Amniotic epithelial cell (primary cell): ENCODE measurements at regions not wholly inside any gene's neighbourhood (a gene's known extent, or its start where the extent isn't known, plus 50 kb on each side); places are given as distances from the start of the nearest gene placed in this dataset.

ENCODE experiments used
- DNase-seq: peaks from one replicate; pipeline ENCODE4 v3.0.0-alpha.2; 2010; ENCODE audit warnings: low read depth

DNA sequence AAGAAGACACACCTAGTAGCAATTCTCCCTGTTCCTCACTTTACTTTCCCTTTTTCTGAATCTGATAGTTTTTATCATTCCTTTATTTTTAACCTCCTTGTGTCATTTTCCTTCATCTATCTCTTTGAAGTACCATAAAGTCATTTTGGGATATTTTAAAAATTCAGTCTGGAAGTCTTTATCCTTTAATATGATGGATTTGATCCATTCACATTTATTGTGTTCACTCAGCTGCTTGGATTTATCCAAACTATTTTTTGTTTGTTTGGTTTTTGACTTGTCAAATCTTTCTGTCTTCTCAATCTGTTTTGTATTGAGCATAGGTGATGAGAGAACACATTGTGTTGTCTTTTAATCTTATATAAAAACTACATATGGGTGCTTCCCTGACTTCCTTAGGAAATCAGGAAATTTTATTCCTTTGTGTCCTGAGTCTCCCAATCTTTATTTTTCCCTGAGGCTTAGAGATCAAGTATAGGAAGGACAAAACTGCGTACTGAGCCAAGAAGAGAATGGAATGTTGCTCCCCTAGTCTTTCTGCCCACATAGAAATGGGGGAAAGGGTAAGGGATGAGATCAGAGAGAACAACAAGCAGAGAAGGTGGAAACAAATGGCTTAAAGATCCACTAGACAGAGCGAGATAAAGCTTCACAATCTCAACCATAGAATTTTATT lies 132.7 kb upstream of the HABP2 start:
- no peak for DNase-seq

DNA sequence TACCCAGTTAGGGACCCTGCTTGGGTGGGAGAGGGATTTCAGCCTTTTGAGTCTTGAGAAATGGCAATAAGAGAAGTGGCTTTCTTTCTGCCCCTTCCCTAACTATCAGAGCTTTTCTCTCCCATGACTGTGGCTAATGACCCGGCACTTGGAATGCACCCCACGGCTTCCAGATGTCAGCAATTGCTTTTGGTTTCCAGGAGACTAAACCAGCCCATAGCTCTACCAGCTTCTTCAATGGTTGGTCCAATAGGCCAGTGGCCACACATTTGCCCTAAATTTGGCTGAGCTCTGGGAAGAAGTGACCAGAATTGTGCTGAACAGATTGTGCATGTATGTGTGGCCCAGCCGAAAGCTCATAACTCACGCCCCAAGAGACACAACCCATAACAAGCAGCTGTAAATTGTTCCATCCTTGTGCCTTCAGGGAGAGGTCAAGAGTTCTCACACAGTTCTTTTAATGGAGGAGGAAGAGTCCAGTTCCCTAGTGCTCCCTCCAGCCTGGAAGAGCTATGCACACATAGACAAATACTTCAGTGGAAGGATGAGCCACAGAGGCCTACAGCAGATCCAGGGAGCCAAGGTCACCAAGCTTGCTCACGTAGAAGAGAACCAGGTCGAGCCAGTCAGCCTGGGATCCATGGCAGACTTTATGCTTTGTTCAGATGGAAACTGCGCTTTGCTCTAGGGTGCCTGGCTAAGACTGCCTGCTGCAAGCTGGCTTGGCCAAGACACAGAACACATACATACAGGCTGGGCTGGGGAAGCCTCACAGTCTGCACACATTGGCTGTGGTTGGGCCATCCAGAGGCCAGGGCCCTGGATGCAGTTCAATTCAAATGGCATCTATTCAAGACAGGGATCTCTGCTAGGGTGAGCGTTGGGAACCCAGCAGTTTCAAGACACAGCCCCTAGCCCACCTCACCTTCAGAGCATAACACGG lies 131.8 kb upstream of the HABP2 start:
- DNase-seq: no peak

DNA sequence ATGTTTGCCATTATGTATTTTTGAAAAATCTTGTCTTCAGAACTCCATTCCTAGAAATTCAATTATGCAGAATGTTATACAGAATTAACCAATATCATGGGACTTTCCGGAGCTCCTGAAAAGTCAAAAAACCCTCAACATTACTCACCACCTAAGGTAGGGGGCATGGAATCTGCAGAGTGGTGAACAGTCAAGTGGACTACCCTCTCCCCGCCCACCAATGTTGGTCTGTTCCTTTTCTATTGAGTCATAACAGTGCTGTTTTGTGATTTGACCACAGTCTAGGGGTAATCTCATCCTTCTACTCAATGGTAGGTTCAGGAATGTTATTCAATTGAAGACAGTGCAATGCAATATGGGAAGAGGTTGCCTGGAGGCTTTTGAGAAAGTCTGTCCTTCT lies 130.5 kb upstream of the HABP2 start:
- no peak for DNase-seq

DNA sequence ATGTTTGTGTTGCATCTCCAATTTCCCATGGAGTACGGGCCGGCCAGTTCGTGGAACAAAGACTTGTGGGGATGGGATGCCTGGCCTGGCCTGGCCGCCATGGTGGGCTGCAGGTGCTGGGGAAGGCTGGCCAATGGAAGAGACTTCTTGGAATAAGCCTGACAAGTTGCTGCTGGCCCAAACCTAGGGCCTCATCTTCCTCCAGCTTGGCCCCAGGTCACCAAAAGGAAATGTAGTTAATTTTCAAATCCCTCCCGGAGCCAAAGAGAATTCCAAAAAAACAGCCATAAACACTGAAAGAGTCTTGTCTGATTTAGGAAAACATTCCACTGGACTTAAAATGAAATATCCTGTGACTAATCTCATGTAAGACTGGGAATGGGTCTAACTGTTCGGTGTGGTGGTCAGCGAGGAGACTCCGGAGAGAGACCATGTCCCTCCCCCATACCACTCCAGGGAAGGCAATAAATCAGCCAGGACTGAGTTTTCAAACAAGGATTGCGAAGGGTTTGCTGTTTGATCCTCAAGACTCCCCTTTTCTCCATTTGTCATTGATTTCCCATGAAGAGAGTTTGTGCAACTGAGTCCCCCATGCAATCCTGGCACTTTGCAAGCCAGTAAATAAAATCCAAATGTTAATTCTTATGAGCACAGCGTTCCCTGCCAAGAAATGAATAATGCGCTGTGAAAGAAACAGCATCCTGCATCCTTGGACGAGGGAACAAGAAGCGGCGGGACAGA lies 128.7 kb upstream of the HABP2 start:
- no peak for DNase-seq

DNA sequence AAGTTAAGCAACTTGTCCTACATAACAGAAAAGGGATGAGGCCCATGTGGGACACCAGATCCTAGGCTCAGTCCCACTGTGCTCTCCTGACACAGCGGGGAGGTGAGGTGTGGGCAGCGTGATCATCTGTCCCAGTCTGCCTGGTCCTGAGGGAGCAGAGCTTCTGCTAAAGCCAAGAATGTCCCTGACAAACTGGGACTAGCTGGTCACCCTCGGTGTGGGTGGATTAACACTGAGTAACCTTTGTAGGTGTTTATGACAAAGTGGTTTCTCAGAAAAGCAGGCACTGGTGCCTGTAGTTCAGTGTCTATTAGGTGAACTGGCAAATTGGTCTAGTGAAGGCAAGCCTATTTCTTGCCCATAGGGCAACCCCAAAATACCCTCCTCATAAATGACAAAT lies 127.8 kb upstream of the HABP2 start:
- DNase-seq: no peak

DNA sequence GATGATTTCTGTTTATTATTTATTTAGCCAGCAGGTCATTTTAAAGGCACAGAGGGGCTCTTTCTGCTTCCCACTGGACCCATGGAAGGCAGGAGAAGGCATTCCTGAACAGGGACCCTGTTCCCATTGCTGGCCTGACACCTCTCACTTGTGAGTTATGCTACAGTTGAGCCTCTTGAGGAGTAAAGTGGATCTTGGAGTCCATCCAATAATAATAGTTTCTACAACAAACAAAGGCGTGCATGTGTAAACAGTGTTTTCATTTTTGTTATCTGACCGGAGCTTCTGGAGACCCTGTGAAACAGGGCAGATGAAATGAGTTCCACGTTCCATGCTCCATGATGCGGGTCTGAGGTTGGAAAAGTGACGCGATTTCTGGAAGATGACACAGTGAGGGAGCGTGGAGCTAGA lies 127.3 kb upstream of the HABP2 start:
- no peak for DNase-seq

DNA sequence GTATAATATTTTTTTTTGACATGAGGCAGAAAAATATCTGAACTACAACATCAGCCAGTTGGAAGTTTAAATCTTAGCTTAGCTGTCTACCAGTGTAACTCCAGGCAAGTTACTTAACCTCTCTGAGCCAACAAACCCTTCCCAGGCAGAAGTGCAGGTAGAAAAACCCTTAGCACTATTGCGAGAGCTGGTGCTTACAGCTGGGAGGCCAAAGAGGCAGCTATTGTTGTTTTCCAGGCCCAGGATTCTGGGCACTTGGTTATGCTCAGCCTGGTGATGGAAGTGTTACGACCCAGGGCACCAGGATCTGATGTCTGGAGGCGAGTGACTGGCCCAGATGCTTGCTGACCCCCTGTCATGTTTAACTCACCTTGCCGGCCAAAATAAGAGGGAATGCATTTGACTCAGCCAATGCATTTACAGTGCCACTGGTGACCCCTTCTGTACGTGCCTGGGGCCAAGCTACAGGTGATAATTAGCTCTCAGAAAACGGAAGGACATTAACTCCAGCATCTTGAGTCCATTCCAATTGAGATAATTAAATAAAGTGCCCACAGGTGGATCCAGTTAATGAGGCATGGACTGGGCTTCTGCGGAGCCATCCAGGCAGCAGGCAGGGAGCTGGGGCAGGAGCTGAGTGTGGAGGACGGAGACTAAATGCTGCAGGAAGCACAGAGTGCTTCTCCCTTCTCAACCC lies 126.5 kb upstream of the HABP2 start:
- no peak for DNase-seq

DNA sequence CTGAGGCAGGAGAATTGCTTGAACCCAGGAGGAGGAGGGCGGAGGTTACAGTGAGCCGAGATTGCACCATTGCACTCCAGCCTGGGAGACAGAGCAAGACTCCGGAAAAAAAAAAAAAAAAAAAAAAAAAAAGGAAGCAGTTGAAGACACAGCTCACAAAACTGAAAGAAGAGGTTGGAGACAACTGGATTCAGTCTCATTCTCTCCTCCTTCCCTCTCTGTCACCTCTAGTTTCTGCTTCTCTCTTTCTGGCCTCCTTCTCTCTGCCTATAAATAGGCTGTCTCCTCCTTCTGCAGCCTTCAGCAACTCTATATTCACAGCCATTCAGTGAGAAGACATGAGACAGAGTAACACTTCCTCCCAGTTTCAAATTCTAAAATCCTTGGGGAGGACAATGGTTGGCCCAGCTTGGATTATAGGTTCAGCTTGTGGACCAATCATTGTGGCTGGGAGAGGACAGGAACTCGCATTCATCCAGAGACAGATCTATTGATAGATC lies 125.6 kb upstream of the HABP2 start:
- DNase-seq: no peak

DNA sequence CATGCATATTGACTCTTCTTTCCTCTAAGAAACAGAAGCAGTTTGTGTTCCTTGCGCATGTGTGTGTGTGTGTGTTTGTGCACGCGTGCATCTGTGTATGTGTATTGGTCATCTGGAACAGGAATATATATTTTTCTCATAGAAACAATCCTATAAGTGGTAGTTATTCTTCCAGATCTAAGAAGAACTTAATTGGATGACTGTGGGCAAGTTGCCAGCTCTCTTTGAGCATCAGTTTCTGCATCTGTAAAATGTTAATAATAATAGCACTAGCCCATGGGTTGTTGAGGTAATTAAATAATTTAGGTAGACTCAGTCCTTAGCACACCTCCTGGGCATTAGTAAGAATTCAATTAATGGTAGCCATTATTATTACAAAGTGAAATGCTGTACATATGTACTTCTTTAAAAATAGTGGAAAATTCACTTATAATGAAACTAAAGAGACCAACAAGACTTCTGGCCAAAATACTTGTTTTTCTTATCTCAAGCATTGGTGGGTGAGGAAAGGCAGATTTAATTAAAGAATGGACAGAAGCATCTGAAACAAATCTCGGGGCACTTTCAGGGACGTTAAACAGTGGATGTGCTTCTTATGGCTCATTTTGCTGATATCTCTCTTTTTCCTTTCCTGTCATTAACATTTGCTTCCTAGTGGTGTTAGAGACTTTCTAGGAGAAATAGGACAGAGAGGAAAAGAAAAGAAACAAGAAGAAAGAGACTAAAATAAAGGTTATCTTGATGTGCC lies 124.9 kb upstream of the HABP2 start:
- no peak for DNase-seq

DNA sequence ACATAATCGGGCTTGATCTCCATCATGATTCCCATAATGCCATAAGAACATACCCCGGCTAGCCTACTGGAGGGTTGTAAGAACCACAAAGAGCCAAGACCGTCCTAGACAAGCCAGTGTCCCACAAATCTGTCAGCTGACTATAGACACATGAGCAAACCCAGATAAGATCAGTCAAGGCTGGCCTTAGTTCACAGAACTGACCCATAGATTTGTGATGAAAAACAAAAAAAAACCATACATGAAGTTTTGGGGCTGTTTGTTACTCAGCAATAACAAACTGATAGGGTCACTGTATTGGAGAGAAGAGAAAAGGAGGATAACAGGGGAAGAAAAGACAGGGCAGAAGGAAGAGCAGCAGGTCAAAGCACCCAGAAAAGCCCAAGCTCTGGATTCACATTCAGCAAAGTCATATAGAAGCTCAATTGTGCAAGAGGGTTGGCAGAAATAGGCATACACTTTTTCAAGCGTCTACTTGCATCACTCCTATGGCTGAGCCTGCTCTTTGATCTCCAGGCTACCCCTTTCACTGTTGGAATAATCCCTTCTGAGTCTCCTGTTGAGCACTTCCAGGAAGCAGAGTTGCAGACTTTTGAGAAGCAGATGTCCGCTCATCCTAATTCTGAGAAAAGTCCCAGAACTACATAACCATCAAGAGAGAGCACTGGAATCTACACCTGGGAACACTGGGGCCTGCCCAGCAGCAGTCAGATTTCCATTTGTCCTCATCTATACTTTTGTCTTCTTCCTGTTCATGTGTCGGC lies 122.0 kb upstream of the HABP2 start:
- no peak for DNase-seq

DNA sequence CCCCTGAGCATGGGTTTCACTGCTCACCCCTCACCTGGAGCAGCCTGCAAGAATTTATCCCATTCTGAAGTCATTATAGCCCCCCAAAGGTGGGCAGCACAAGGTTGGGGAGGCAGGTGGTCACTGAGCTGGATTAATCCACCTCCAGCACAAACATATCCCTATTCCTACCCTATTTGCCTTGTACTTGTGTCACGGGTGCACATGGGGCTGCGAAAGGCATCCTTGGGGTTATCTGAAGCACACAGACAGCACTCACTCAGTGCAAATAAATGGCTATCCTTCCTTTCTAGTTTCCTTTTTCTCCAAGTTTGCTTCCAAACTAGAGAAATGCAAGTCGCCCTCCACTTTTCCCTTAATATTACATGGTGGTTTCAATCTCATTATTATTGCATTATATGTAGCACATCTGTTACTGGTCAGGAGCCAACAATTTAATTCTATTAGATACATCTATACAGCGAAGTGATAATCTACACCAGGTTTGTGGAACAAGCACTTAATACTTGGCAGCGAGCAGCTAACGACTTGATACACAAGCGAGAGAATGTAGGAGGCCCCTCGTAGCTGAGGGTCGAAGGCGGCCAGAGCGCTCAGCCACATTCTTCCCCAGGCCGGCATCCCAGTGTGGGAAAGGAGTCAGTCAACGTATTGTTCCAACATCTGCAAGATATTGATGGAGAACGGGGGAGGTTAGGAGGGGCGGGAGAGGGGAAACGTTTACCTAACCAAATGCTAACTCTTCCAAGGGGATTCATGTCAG lies 121.3 kb upstream of the HABP2 start:
- DNase-seq: no peak

DNA sequence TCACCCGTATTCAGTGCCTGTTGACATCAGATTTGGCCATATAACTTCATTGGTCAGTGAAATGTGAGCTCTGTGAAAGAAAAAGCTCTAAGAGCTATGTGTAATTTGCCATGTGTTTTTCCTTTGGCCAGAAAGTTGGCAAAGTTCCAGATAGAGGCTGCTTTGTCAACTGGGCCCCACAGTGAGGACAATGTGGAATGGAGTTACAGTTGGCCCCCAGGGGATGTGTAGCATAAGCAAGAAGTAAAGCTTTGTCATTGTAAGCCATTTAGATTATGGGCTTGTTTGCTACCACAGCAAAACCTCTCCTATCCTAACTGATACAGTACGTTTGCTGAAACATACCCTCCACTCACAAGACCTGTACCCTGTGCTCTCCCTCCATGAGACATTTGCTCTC lies 119.1 kb upstream of the HABP2 start:
- no peak for DNase-seq

DNA sequence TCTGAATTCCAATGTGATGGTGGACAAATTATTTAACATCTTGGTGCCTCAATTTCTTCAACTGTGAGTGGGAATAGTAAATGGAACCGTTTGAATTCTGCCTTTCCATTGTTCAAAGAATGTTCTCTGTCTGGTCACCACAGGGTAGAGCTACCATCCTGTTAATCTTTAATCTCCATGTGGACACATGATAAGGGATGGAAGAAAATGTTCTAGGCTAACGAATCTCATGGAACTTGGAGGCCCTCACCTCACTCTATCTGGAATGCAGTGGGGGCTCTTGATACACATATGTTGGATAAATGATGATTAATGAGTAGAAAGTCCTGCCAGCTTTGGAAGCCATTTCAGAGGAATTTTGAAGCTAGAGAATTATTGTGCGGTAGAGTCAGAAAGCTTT lies 118.5 kb upstream of the HABP2 start:
- DNase-seq: no peak

DNA sequence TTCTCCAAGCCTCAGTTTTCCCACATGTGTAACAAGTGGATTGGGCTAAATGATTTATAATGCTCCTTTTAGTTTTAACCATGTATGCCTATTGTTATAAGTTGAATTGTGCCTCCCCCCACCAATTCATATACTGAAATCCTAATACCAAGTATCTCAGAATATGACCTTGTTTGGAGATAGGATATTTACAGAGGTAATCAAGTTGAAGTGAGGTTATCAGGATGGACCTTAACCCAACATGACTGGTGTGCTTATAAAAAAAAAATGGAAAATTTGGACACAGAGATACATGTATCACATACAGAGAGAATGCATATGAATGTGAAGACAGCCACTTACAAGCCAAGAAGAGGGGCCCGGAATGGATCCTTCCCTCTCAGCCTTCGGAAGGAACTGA lies 117.9 kb upstream of the HABP2 start:
- DNase-seq: no peak

DNA sequence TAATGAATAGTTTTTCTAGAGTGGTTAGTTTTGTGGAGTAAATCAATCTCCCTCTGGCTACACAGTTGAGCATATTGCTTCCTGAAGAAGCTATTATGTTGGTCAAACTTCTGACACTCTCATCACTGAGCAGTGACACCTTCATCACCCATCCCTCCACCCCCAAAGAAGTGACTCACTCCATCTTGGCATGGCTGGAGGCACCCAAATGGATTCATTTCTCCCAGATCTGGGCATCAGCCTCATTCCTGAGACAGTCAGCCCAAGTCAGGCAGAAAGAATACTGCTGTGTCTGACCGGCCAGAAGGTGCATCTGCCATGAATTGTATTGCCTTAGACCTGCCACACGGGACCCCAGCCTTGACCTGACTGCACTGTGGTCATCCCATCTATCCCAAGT lies 117.0 kb upstream of the HABP2 start:
- DNase-seq: no peak

DNA sequence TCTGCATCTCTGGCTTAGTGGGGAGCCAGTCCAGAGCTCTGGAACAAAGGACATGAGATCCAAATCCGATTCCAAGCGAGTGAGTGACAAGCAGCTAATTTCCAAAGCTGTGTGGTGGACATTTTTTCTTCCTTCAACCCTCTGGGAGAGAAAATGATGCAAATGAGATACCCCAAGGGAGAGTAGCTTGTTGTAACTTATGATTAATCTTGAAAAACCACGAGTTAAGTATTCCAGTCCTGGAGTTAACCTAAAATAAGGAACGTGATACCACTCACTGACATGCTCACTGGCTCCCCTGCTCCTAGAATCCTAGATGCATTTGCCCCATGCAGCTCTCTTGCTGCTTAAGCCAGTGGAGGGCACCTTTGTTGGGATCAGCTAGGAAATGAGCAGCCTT lies 116.0 kb upstream of the HABP2 start:
- DNase-seq: no peak

DNA sequence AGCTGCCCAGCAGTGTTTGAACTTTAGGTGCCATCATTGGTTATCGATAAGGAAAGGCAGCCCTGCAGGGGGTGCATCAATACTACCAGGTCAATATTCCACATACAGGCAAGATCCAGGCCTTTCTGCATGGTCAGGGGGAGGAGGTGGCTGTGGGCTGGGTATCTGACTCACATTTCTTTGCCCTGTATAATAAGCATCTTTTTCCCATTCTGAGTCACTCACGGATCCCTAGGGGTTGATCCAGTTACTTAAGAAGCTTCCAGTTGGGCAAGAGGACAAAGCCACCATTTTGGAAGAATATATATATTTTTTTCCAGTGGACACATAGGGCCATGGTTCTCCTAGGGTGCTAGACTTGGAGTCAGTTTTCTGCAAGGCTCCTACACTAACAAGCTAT lies 114.2 kb upstream of the HABP2 start:
- peak; percentile 3 for DNase-seq

DNA sequence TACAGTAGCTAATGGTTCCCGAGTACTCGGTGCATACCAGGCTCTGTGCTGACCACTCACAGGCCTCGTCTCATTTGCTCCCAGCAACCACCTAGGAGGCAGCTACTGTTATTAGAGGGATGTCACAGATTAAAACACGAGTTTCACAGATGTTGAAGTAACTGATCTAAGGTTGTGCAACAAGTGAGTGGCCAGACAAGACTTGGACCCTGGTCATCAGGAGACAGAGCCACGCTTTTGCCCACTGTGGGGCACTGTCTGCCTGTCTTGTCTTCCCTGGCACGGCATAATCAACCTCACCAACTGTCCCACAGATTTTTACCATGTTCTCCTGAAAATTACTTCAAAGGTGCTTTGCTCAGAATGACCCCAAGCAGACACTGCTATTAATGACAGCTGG lies 111.6 kb upstream of the HABP2 start:
- DNase-seq: no peak

DNA sequence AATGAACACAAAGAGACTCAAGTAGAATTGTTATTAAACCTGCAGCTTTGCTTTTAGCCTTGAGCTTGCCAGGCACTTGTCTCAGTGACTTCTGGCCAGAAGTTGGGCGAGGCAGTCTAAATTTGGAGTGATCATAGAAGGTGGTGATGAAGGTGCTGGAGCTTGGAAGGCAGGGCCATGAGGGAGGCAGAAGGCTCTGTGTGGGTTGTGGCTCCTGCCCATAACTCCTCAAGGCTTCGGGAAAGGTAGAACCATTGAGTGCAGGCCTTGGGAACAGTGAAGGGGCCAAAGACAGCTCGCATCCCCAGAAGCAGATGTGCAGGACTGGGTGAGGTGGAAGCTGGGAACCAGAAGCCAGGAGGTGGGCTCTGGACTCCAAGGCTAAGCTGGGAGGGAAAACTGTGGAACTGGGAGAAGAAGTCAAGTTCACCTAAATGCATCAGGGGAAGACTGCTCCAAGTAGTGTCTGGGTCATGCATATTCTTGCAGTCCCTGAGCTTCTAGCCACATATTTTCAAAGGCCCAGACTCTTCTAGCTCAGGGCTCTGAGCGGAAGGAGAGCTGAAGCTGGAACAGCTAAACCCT lies 111.1 kb upstream of the HABP2 start:
- no peak for DNase-seq
